Progenitor cell of endocrine pancreas (in vitro differentiated cells): ENCODE measurements at regions not wholly inside any gene's neighbourhood (a gene's known extent, or its start where the extent isn't known, plus 50 kb on each side); places are given as distances from the start of the nearest gene placed in this dataset.

ENCODE experiments used
- DNase-seq: peaks from one replicate; pipeline ENCODE4 v3.0.0; 2021; ENCODE audit warnings: low spot score; ENCODE audit not compliant: unreplicated experiment
- H3K27ac Mint-ChIP-seq: 2 replicates; pipeline ENCODE4 v1.8.0; 2021; ENCODE audit warnings: mild to moderate bottlenecking, moderate library complexity, mixed read lengths
- H3K27me3 Mint-ChIP-seq: 2 replicates; pipeline ENCODE4 v1.8.0; 2021; ENCODE audit warnings: mixed read lengths
- H3K36me3 Mint-ChIP-seq: 2 replicates; pipeline ENCODE4 v1.8.0; 2022; ENCODE audit warnings: mixed read lengths; ENCODE audit not compliant: insufficient read depth
- H3K4me1 Mint-ChIP-seq: 2 replicates; pipeline ENCODE4 v1.8.0; 2021; ENCODE audit warnings: low read depth, mixed read lengths
- H3K4me3 Mint-ChIP-seq: 2 replicates; pipeline ENCODE4 v1.8.0; 2021; ENCODE audit warnings: low read depth, mild to moderate bottlenecking, moderate library complexity, mixed read lengths
- H3K9me3 Mint-ChIP-seq: 2 replicates; pipeline ENCODE4 v1.8.0; 2021; ENCODE audit warnings: low read depth, mixed read lengths
- CTCF ChIP-seq: fragments of 200-600 bp; sonication (generic); IDR thresholded peaks from one replicate; pipeline ENCODE4 v1.5.0; 2021; ENCODE audit warnings: antibody characterized with exemption, mild to moderate bottlenecking; ENCODE audit not compliant: unreplicated experiment

- Mint-ChIP-seq H3K36me3 (no peaks in the 10 kb centered on the region), H3K27ac (no peak overlapping the region), H3K27me3 (peaks cover 2% of the 10 kb centered on the region), H3K4me1 (no peaks in the 10 kb centered on the region), H3K4me3 (no peak overlapping the region), H3K9me3 (no peaks in the 10 kb centered on the region)
- no peak for DNase-seq
- TF ChIP-seq CTCF: no peak
These were observed 77.8 kb upstream of the SPAG17 start for GRCh38 chr1:118262865-118263264.

- Mint-ChIP-seq H3K27me3 (peaks cover 2% of the 10 kb centered on the region), H3K4me1 (no peaks in the 10 kb centered on the region), H3K27ac (no peak overlapping the region), H3K36me3 (no peaks in the 10 kb centered on the region), H3K4me3 (no peak overlapping the region), H3K9me3 (no peaks in the 10 kb centered on the region)
- no peak for TF ChIP-seq CTCF
- no peak for DNase-seq
These were observed 73.9 kb upstream of the SPAG17 start for GRCh38 chr1:118258975-118259374.

- Mint-ChIP-seq H3K4me1 (peaks cover 5% of the 10 kb centered on the region), H3K9me3 (no peaks in the 10 kb centered on the region), H3K4me3 (no peak overlapping the region)
These were observed 72.9 kb upstream of the SPAG17 start for GRCh38 chr1:118257946-118258345.

GRCh38 chr1:118254491-118255425, 69.7 kb upstream of the SPAG17 start:
- H3K9me3 Mint-ChIP-seq: no peaks in the 10 kb centered on the region
- no peaks in the 10 kb centered on the region for H3K27me3 Mint-ChIP-seq
- no peak overlapping the region for H3K4me3 Mint-ChIP-seq
- DNase-seq: no peak
- H3K36me3 Mint-ChIP-seq: no peaks in the 10 kb centered on the region
- peaks cover 6% of the 10 kb centered on the region for H3K4me1 Mint-ChIP-seq
- TF ChIP-seq CTCF: no peak
- no peak overlapping the region for H3K27ac Mint-ChIP-seq

More at GRCh38 chr1:118257946-118258345, 72.9 kb upstream of the SPAG17 start:
- Mint-ChIP-seq H3K27ac (no peak overlapping the region), H3K36me3 (no peaks in the 10 kb centered on the region), H3K27me3 (no peaks in the 10 kb centered on the region)
- TF ChIP-seq CTCF: no peak
- DNase-seq: no peak

GRCh38 chr1:118254001-118254400, 69.0 kb upstream of the SPAG17 start:
- no peak for DNase-seq
- no peak overlapping the region for H3K4me3 Mint-ChIP-seq
- no peaks in the 10 kb centered on the region for H3K36me3 Mint-ChIP-seq
- H3K9me3 Mint-ChIP-seq: no peaks in the 10 kb centered on the region
- peaks cover 6% of the 10 kb centered on the region for H3K4me1 Mint-ChIP-seq
- TF ChIP-seq CTCF: no peak
- H3K27me3 Mint-ChIP-seq: no peaks in the 10 kb centered on the region
- H3K27ac Mint-ChIP-seq: no peak overlapping the region
